HG02798 (cell line): ENCODE measurements at regions not wholly inside any gene's neighbourhood (a gene's known extent, or its start where the extent isn't known, plus 50 kb on each side); places are given as distances from the start of the nearest gene placed in this dataset.
A peak's percentile ranks its signal among the peaks of the same experiment; 100 is the strongest.

ENCODE experiments used
- ATAC-seq: cut with Tn5 transposase; IDR thresholded peaks from one replicate; pipeline ENCODE4 v1.9.1; 2021; ENCODE audit warnings: mild to moderate bottlenecking; ENCODE audit not compliant: unreplicated experiment, poor library complexity

DNA sequence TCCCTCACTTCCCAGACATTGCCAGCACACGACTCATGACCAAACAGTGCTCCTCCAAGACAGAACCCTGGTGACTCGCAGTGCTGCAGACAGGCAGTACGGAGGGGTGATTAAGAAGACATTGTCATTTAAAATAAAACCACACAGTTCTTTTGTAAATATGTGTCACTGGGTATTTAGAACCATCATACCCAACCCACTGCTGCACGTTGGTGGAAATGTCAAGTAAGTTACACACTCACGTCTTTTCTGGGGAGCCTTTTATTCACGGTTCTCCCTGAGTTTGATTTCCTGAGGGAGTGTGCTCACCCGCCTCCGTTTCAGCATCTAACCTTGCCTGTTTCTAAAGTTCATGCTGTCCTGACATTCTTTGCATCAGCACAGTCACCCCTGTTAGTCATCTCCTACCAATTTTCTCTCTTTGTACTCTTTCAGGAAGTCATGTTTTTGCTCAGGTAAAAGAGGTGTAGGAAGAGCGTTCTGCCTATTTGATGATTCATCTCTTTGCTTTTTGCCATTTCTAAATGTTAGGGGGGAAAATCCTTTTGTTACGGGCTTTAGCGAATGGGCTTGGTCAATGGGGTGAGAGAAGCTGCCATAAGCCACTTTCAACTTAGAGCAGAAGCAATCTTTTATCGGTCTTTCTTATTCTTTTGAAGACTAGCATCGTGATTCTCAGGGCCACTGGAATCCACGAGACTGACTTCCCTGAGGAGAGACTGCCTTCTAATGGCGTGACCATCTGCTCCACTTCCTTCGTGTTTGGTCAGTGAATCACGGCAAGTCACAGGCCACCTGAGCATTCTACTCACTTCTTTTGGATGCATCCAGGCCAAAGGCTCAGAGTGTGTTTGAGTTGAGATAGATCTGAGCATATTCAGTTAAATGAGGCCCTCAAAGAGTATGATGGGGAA lies 512.8 kb upstream of the JARID2 start:
- no peak for ATAC-seq

DNA sequence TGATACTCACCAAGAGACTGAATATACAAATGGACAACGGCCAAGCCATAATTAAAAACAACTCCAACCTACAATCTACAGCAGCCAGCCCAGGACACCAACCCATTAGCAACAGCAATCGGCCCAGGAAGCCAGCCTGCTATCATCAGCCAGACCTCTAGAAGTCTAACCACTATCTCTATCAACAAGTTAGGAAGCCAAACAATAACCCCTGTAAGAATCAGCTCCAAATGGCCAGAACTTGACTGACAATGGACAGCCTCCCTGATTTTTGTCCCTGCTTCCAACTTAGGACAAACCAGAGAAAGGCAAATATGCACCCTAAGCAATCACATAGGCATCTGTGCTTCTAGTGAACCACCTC lies 511.8 kb upstream of the JARID2 start:
- no peak for ATAC-seq

GRCh38 chr6:14734416-14735340 lies 511.2 kb upstream of the JARID2 start:
- peak; percentile 88 for ATAC-seq

- ATAC-seq = no peak
Measured at GRCh38 chr6:14735956-14736486, 509.8 kb upstream of the JARID2 start.

DNA sequence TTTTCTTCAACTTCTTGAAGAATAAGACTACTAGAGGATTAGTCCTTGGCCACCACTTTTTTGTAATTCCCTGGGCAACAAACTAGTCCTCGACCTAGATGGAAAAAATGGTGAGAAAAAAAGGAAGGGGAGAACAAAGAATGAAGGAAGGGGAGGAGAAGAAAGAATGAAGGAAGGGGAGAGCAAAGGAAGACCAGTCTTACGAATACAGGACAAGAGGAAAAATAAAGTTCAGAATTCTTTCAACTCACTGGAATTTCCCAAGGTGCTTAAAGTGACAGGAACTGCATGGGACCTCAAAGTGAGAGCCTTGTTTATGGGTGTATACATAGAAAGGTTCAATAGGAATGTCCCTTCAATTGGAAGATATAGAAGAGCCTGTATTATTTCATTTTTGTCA lies 509.3 kb upstream of the JARID2 start:
- no peak for ATAC-seq

GRCh38 chr6:14738497-14738896 lies 507.4 kb upstream of the JARID2 start:
- no peak for ATAC-seq

GRCh38 chr6:14738933-14739332 lies 506.9 kb upstream of the JARID2 start:
- no peak for ATAC-seq

- ATAC-seq = no peak
Measured at GRCh38 chr6:14739827-14740226, 506.0 kb upstream of the JARID2 start.

DNA sequence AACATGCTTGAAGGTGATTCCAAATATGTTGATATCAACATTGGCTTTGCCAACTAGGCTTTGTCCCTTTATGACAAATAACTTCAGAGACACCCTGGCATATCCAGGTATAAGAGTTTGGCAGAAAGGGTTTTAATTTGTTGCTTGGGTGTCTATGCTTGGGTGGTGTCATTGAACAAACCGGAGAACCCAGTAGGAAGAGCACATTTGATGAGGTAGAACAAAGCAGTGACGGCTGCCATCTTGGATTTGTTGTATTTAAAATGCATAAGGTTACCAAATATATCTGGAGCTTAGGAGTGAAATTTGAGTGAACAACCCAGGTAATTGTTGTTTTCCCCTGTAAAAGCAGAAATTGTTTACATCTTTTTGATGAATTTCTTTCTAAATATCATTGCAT lies 503.7 kb upstream of the JARID2 start:
- ATAC-seq = no peak

- no peak for ATAC-seq
Measured at GRCh38 chr6:14742680-14743079, 503.2 kb upstream of the JARID2 start.

GRCh38 chr6:14743144-14743473 lies 502.8 kb upstream of the JARID2 start:
- peak; percentile 19 for ATAC-seq

- peak; percentile 51 for ATAC-seq
Measured at GRCh38 chr6:14743474-14744211, 502.2 kb upstream of the JARID2 start.

- ATAC-seq = no peak
Measured at GRCh38 chr6:14744212-14744556, 501.7 kb upstream of the JARID2 start.

DNA sequence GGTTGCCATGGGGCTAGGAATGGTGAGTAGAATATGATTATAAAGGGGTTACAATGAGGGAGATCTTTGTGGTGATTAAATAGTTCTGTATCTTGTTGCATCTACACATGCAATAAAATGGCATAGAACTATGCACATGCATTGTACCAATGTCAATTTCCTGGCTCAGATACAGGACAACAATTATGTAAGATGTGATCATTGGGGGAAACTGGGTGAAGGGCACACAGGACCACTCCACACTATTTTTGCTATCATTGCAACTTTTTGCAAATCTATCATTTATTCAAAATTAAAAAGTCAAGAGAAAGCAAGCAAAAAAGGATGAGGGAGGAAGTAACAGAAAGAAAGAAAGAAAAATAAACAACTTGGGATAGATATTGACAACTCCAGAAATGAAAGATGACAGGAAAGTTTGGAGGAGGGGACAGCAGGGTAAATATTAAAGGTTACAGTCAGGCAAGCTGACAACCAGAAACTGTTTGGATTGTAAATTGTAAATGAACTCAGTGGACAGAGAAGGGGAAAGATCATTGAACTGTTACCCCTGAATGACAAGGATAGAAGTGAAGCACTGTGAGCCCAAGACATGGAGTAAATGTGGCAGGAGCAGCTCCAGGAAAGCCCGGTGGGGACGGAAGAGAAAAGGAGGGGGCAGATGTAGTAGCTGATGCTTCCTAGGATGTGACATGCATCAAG lies 499.6 kb upstream of the JARID2 start:
- no peak for ATAC-seq

DNA sequence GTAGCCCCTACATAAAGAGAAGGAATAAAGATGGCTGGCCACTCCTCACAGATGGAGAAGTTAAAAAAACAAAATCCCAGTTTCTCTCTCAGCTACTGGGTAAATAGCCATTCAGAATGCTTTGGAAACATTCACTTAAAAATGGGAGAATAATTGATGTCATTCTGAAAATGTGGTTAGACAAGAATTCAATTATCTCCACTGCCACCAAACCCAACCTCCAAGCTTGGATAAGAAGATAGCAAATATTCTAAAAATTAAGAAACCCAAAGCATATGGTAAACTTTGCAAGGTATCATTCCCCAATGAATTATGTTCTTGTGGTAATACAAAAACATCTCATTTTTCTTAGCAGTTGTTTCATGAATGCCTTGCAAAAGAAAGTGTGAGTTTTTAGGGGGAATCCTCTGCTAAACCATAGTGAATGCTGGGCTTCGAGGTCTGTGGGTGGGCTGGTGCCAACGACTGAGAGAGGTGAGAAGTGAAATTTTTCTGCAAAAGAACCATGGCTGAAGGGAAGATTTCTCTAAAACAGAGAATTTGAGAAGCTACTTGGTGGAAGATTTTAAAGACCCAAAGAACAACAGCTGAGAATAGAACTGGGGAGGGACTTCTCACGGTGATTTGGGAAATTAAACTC lies 497.9 kb upstream of the JARID2 start:
- no peak for ATAC-seq

- ATAC-seq = no peak
Measured at GRCh38 chr6:14748679-14749078, 497.2 kb upstream of the JARID2 start.

- no peak for ATAC-seq
Measured at GRCh38 chr6:14750059-14750661, 495.7 kb upstream of the JARID2 start.

- no peak for ATAC-seq
Measured at GRCh38 chr6:14751645-14752175, 494.2 kb upstream of the JARID2 start.
